ENCODE measurements at regions not wholly inside any gene's neighbourhood (a gene's known extent, or its start where the extent isn't known, plus 50 kb on each side); places are given as distances from the start of the nearest gene placed in this dataset.

- no peaks in the 10 kb centered on the region for H3K9me3 ChIP-seq
- POLR2A ChIA-PET, result no interaction called here
- ATAC-seq, result no peak
- CTCF ChIA-PET, result no interaction called here
- H3K4me1 ChIP-seq, result no peaks in the 10 kb centered on the region
- WGBS (ENCODE audit: missing lambda C conversion rate), result 15% methylated on average over 4 of the region's 4 CpGs
- DNase-seq (ENCODE audit: low read depth in 1 of 2, low spot score in 1 of 2), result no peak
- no peak overlapping the region for H3K4me2 ChIP-seq
- FAIRE-seq, result no peak
- no peak overlapping the region for H3K27ac ChIP-seq
- no peak for TF ChIP-seq EP300 (IDR thresholded peaks at IDR 0.05)
- TF ChIP-seq ZNF302 (CRISPR knock-in tag; IDR thresholded peaks at IDR 0.05), result no peak
- TF ChIP-seq, protein P1, sequence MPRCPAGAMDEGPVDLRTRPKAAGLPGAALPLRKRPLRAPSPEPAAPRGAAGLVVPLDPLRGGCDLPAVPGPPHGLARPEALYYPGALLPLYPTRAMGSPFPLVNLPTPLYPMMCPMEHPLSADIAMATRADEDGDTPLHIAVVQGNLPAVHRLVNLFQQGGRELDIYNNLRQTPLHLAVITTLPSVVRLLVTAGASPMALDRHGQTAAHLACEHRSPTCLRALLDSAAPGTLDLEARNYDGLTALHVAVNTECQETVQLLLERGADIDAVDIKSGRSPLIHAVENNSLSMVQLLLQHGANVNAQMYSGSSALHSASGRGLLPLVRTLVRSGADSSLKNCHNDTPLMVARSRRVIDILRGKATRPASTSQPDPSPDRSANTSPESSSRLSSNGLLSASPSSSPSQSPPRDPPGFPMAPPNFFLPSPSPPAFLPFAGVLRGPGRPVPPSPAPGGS (IDR thresholded peaks at IDR 0.05), result no peak
- TF ChIP-seq MYC (IDR thresholded peaks at IDR 0.05; ENCODE audit: borderline replicate concordance, low read length), result no peak
- no peak for TF ChIP-seq ZSCAN20 (CRISPR knock-in tag; IDR thresholded peaks at IDR 0.05)
- H3K4me3 ChIP-seq, result no peak overlapping the region
Measured at GRCh38 chr2:18063826-18064470, 185.5 kb downstream of the KCNS3 start.

- FAIRE-seq, result no peak
Measured at GRCh38 chr2:18062892-18063291, 184.4 kb downstream of the KCNS3 start.

DNA sequence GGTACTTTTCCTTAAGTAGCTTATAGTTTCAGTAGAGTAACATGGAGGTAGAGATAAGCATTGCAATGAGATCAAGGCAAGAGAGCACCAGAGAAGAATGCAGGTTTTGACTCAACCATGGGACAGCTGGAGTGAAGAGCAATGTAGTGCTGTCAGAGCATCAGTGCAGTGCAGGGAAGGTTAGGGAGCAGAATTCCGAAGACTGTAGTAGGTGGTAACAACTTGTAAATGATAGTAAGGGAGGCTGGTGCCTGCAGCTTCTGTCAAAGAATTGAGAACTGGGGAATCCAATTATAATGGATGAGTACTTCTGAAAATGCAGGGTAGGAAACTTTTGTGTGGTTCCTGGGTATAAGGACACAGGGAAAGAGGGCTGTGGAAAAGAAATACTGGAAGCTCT lies 183.2 kb downstream of the KCNS3 start:
- FAIRE-seq (no peak), DNase-seq (ENCODE audit: low read depth in 1 of 2, low spot score in 1 of 2) (no peak), ATAC-seq (no peak)
- POLR2A ChIA-PET, result no interaction called here
- H3K4me1 ChIP-seq, result no peaks in the 10 kb centered on the region
- H3K27ac ChIP-seq, result no peak overlapping the region
- TF ChIP-seq, protein P2, sequence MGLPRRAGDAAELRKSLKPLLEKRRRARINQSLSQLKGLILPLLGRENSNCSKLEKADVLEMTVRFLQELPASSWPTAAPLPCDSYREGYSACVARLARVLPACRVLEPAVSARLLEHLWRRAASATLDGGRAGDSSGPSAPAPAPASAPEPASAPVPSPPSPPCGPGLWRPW (IDR thresholded peaks at IDR 0.05), result no peak
- TF ChIP-seq RCOR1 (IDR thresholded peaks at IDR 0.05; ENCODE audit: low read depth, low read length), result no peak
- no peak for TF ChIP-seq CBX2 (IDR thresholded peaks at IDR 0.05; ENCODE audit: borderline replicate concordance, low read depth)
- TF ChIP-seq SMC3 (IDR thresholded peaks at IDR 0.05), result no peak
- TF ChIP-seq MYC (IDR thresholded peaks at IDR 0.05; ENCODE audit: borderline replicate concordance, low read length), result no peak
- TF ChIP-seq ATOH8 (CRISPR knock-in tag; IDR thresholded peaks at IDR 0.05; ENCODE audit: low read depth), result no peak
- CTCF ChIA-PET, result interaction anchor here (0.7 to 1.0 kb wide), 3 partner anchors 9 to 752 kb away, joined by 3 to 5 read pairs (median 3); no protein-coding TSS in a partner anchor
- no peaks in the 10 kb centered on the region for H3K9me3 ChIP-seq
- WGBS (ENCODE audit: missing lambda C conversion rate), result 10% methylated on average over 1 of the region's 1 CpG
- H3K4me3 ChIP-seq, result no peak overlapping the region
- H3K4me2 ChIP-seq, result no peak overlapping the region

More at GRCh38 chr2:18062892-18063291, 184.4 kb downstream of the KCNS3 start:
- ChIA-PET POLR2A (no interaction called here), CTCF (interaction anchor here (0.5 kb wide), 1 partner anchor 55 kb away, joined by 3 read pairs; no protein-coding TSS in a partner anchor)
- WGBS (ENCODE audit: missing lambda C conversion rate), result 6% methylated on average over 5 of the region's 5 CpGs
- no peak overlapping the region for H3K27ac ChIP-seq
- no peak overlapping the region for H3K4me2 ChIP-seq
- H3K4me1 ChIP-seq, result no peaks in the 10 kb centered on the region
- ATAC-seq, result no peak
- TF ChIP-seq CBX8 (IDR thresholded peaks at IDR 0.05) (no peak), TFCP2L1 (CRISPR knock-in tag; IDR thresholded peaks at IDR 0.05) (no peak), MYC (IDR thresholded peaks at IDR 0.05; ENCODE audit: borderline replicate concordance, low read length) (no peak), HOXB13 (CRISPR knock-in tag; IDR thresholded peaks at IDR 0.05; ENCODE audit: low read depth) (no peak), NFE2L2 (conservative IDR thresholded peaks at IDR 0.05; ENCODE audit: low read length) (no peak), RARB (CRISPR knock-in tag; IDR thresholded peaks at IDR 0.05) (no peak), BHLHE40 (IDR thresholded peaks at IDR 0.05; ENCODE audit: low read depth, low read length) (no peak), ZC3H11A (IDR thresholded peaks at IDR 0.05) (no peak), CEBPB (IDR thresholded peaks at IDR 0.05) (no peak), POLR2A (IDR thresholded peaks at IDR 0.05; ENCODE audit: low read length) (no peak), KDM5A (IDR thresholded peaks at IDR 0.05) (no peak), CBX2 (IDR thresholded peaks at IDR 0.05; ENCODE audit: borderline replicate concordance, low read depth) (no peak), KDM1A (IDR thresholded peaks at IDR 0.05; ENCODE audit: low read depth) (no peak), FOXS1 (CRISPR knock-in tag; IDR thresholded peaks at IDR 0.05) (no peak)
- TF ChIP-seq, protein P3, sequence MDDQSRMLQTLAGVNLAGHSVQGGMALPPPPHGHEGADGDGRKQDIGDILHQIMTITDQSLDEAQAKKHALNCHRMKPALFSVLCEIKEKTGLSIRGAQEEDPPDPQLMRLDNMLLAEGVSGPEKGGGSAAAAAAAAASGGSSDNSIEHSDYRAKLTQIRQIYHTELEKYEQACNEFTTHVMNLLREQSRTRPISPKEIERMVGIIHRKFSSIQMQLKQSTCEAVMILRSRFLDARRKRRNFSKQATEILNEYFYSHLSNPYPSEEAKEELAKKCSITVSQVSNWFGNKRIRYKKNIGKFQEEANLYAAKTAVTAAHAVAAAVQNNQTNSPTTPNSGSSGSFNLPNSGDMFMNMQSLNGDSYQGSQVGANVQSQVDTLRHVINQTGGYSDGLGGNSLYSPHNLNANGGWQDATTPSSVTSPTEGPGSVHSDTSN (IDR thresholded peaks at IDR 0.05), result no peak
- TF ChIP-seq, protein P4, sequence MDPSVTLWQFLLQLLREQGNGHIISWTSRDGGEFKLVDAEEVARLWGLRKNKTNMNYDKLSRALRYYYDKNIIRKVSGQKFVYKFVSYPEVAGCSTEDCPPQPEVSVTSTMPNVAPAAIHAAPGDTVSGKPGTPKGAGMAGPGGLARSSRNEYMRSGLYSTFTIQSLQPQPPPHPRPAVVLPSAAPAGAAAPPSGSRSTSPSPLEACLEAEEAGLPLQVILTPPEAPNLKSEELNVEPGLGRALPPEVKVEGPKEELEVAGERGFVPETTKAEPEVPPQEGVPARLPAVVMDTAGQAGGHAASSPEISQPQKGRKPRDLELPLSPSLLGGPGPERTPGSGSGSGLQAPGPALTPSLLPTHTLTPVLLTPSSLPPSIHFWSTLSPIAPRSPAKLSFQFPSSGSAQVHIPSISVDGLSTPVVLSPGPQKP (IDR thresholded peaks at IDR 0.05; ENCODE audit: low read depth, low read length), result no peak
- H3K9me3 ChIP-seq, result no peaks in the 10 kb centered on the region
- H3K4me3 ChIP-seq, result no peak overlapping the region
- DNase-seq (ENCODE audit: low read depth in 1 of 2, low spot score in 1 of 2), result no peak
